HG03378 (cell line): ENCODE measurements at regions not wholly inside any gene's neighbourhood (a gene's known extent, or its start where the extent isn't known, plus 50 kb on each side); places are given as distances from the start of the nearest gene placed in this dataset.
"Not testable (repeated sequence)": the region's sequence is repeated elsewhere in the genome, so short reads cannot be mapped to it uniquely, and the experiment has no call there.

Source experiments
- ATAC-seq: cut with Tn5 transposase; IDR thresholded peaks from one replicate; pipeline ENCODE4 v1.9.1; 2021; ENCODE audit warnings: mild to moderate bottlenecking, moderate library complexity; ENCODE audit not compliant: unreplicated experiment

GRCh38 chr14:55973285-55973800 lies 144.9 kb upstream of the PELI2 start:
- no peak for ATAC-seq

GRCh38 chr14:55973911-55974630 lies 144.1 kb upstream of the PELI2 start:
- ATAC-seq: no peak

- ATAC-seq: no peak
These were observed 142.8 kb upstream of the PELI2 start for GRCh38 chr14:55975281-55975910.

- ATAC-seq: no peak
These were observed 142.0 kb upstream of the PELI2 start for GRCh38 chr14:55976219-55976618.

- ATAC-seq: no peak
These were observed 141.6 kb upstream of the PELI2 start for GRCh38 chr14:55976655-55977054.

GRCh38 chr14:55977392-55978150 lies 140.6 kb upstream of the PELI2 start:
- ATAC-seq: no peak

GRCh38 chr14:55979096-55979495 lies 139.1 kb upstream of the PELI2 start:
- no peak for ATAC-seq

- ATAC-seq: no peak
These were observed 138.4 kb upstream of the PELI2 start for GRCh38 chr14:55979781-55980180.

- no peak for ATAC-seq
These were observed 137.2 kb upstream of the PELI2 start for GRCh38 chr14:55980970-55981369.

- ATAC-seq: no peak
These were observed 132.1 kb upstream of the PELI2 start for GRCh38 chr14:55986069-55986468.

- ATAC-seq: no peak
These were observed 117.4 kb upstream of the PELI2 start for GRCh38 chr14:56000846-56001245.

GRCh38 chr14:56002342-56002741 lies 115.9 kb upstream of the PELI2 start:
- ATAC-seq: no peak

GRCh38 chr14:56002876-56003625 lies 115.2 kb upstream of the PELI2 start:
- peak; percentile 58 for ATAC-seq

- ATAC-seq: no peak
These were observed 113.9 kb upstream of the PELI2 start for GRCh38 chr14:56004323-56004722.

GRCh38 chr14:56004786-56005185 lies 113.4 kb upstream of the PELI2 start:
- peak; percentile 93 for ATAC-seq

- ATAC-seq: peak; percentile 42
These were observed 112.8 kb upstream of the PELI2 start for GRCh38 chr14:56005191-56006053.

- ATAC-seq: not testable (repeated sequence)
These were observed 110.7 kb upstream of the PELI2 start for GRCh38 chr14:56007491-56007890.

- no peak for ATAC-seq
These were observed 110.1 kb upstream of the PELI2 start for GRCh38 chr14:56008150-56008549.

- not testable (repeated sequence) for ATAC-seq
These were observed 109.5 kb upstream of the PELI2 start for GRCh38 chr14:56008661-56009060.

- no peak for ATAC-seq
These were observed 94.5 kb upstream of the PELI2 start for GRCh38 chr14:56023661-56024081.
